HEK293T (cell line): ENCODE measurements at regions not wholly inside any gene's neighbourhood (a gene's known extent, or its start where the extent isn't known, plus 50 kb on each side); places are given as distances from the start of the nearest gene placed in this dataset.

ENCODE experiments used
- BHLHE40 ChIP-seq: fragments of 450-650 bp; IDR thresholded peaks from 2 replicates; pipeline ENCODE4 v1.6.1; 2016; ENCODE audit warnings: mild to moderate bottlenecking, moderate library complexity, borderline replicate concordance
- FOXA1 ChIP-seq: fragments of 450-650 bp; IDR thresholded peaks from 2 replicates; pipeline ENCODE4 v1.6.1; 2016; ENCODE audit warnings: mild to moderate bottlenecking
- FOXM1 ChIP-seq: fragments of 450-650 bp; IDR thresholded peaks from 2 replicates; pipeline ENCODE4 v1.6.1; 2017; ENCODE audit warnings: mild to moderate bottlenecking, borderline replicate concordance
- L3MBTL2 ChIP-seq: fragments of 450-650 bp; conservative IDR thresholded peaks from 2 replicates; pipeline ENCODE4 v1.6.1; 2016; ENCODE audit warnings: mild to moderate bottlenecking
- NFRKB ChIP-seq: fragments of 450-650 bp; IDR thresholded peaks from 2 replicates; pipeline ENCODE4 v1.6.1; 2016; ENCODE audit warnings: mild to moderate bottlenecking, moderate library complexity
- SUZ12 ChIP-seq: fragments of 450-650 bp; IDR thresholded peaks from 2 replicates; pipeline ENCODE4 v1.6.1; 2016; ENCODE audit warnings: mild to moderate bottlenecking
- TARDBP ChIP-seq: fragments of 450-650 bp; IDR thresholded peaks from 2 replicates; pipeline ENCODE4 v1.6.1; 2016

DNA sequence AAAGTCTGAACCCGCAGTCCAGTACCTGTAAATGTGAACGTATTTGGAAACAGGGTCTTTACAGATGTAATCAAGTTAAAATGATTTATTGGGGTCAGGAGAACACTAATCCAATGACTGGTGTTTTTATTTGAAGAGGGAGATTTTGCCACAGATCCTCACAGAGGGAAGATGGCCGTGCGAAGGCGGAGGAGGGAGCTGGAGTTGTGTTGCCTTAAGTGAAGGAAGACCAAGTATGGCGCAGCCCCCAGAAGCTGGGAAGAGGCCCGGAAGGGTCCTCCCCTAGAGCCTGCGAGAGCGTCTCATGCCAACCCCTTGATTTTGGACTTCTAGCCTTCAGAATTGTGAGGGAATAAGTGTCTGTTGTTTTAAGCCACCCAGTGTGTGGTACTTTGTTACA lies 102.8 kb upstream of the NUDT4 start:
- TF ChIP-seq NFRKB (no peak), BHLHE40 (no peak), L3MBTL2 (no peak), FOXM1 (no peak), FOXA1 (no peak), TARDBP (no peak), SUZ12 (no peak)
